Astrocyte of the spinal cord (primary cell): ENCODE measurements at regions not wholly inside any gene's neighbourhood (a gene's known extent, or its start where the extent isn't known, plus 50 kb on each side); places are given as distances from the start of the nearest gene placed in this dataset.

Experiments
- DNase-seq: peaks from one replicate; pipeline ENCODE4 v3.0.0; 2011; ENCODE audit warnings: low read depth, low spot score
- H3K4me3 ChIP-seq: 2 replicates; pipeline ENCODE4 v1.5.1; 2011; ENCODE audit warnings: low read depth, mild to moderate bottlenecking, low read length, moderate library complexity
- CTCF ChIP-seq: IDR thresholded peaks from 2 replicates; pipeline ENCODE4 v1.5.1; 2012; ENCODE audit warnings: low read depth, mild to moderate bottlenecking, low read length, inconsistent platforms
- in situ Hi-C: cut with HindIII; loops from 2 replicates; pipeline ENCODE4 v1.10.0; 2017; ENCODE audit warnings: low sequenced_read_pairs

GRCh38 chr1:58399176-58399575, 147.3 kb downstream of the OMA1 start:
- DNase-seq: no peak
- in situ Hi-C loops: no loop called here
- H3K4me3 ChIP-seq: no peak overlapping the region
- TF ChIP-seq CTCF: no peak

GRCh38 chr1:58398714-58399113, 147.8 kb downstream of the OMA1 start:
- no peak overlapping the region for H3K4me3 ChIP-seq
- TF ChIP-seq CTCF: no peak
- no peak for DNase-seq

GRCh38 chr1:58397187-58397820, 149.2 kb downstream of the OMA1 start:
- peak; percentile 54 for DNase-seq
- no peak for TF ChIP-seq CTCF
- in situ Hi-C loops: no loop called here
- no peak overlapping the region for H3K4me3 ChIP-seq

More at GRCh38 chr1:58398714-58399113, 147.8 kb downstream of the OMA1 start:
- in situ Hi-C loops: no loop called here

GRCh38 chr1:58396150-58396549, 150.4 kb downstream of the OMA1 start:
- no peak for TF ChIP-seq CTCF
- H3K4me3 ChIP-seq: no peak overlapping the region
- in situ Hi-C loops: no loop called here
- no peak for DNase-seq

GRCh38 chr1:58395355-58395754, 151.2 kb downstream of the OMA1 start:
- no peak overlapping the region for H3K4me3 ChIP-seq
- TF ChIP-seq CTCF: no peak
- in situ Hi-C loops: no loop called here
- peak; percentile 93 for DNase-seq

GRCh38 chr1:58392083-58392482, 154.4 kb downstream of the OMA1 start:
- no peak for DNase-seq
- no peak overlapping the region for H3K4me3 ChIP-seq
- no peak for TF ChIP-seq CTCF
- in situ Hi-C loops: no loop called here

- in situ Hi-C loops: no loop called here
- TF ChIP-seq CTCF: no peak
- no peak for DNase-seq
- H3K4me3 ChIP-seq: no peak overlapping the region
Measured at GRCh38 chr1:58391514-58391913, 155.0 kb downstream of the OMA1 start.
